DOHH2 (cell line): ENCODE measurements at regions not wholly inside any gene's neighbourhood (a gene's known extent, or its start where the extent isn't known, plus 50 kb on each side); places are given as distances from the start of the nearest gene placed in this dataset.

ENCODE experiments used
- H3F3A ChIP-seq: fragments of 200-600 bp; sonication (generic), shearing (Covaris generic); 2 replicates; pipeline ENCODE4 v1.6.0; 2016; ENCODE audit warnings: antibody characterized with exemption, mild to moderate bottlenecking; ENCODE audit not compliant: control insufficient read depth, insufficient read depth
- H3K27ac ChIP-seq: fragments of 200-600 bp; sonication (generic); 2 replicates; pipeline ENCODE4 v1.5.1; 2014; ENCODE audit warnings: low read depth, mild to moderate bottlenecking, low read length, moderate library complexity
- H3K27me3 ChIP-seq: fragments of 200-600 bp; sonication (generic); 2 replicates; pipeline ENCODE4 v1.6.1; 2014; ENCODE audit warnings: mild to moderate bottlenecking, low read length, mixed read lengths; ENCODE audit not compliant: control insufficient read depth
- H3K36me3 ChIP-seq: fragments of 200-600 bp; sonication (generic); 2 replicates; pipeline ENCODE4 v1.6.1; 2014; ENCODE audit warnings: mild to moderate bottlenecking, low read length, moderate library complexity, mixed read lengths; ENCODE audit not compliant: control insufficient read depth
- H3K4me1 ChIP-seq: fragments of 200-600 bp; sonication (generic); 2 replicates; pipeline ENCODE4 v1.6.1; 2014; ENCODE audit warnings: mild to moderate bottlenecking, low read length, mixed read lengths; ENCODE audit not compliant: control insufficient read depth
- H3K4me2 ChIP-seq: fragments of 200-600 bp; sonication (generic); 2 replicates; pipeline ENCODE4 v1.6.0; 2014; ENCODE audit warnings: mild to moderate bottlenecking, low read length, moderate library complexity
- H3K4me3 ChIP-seq: fragments of 200-600 bp; sonication (generic); 2 replicates; pipeline ENCODE4 v1.5.1; 2014; ENCODE audit warnings: mild to moderate bottlenecking, low read length, mixed read lengths
- H3K79me2 ChIP-seq: fragments of 200-600 bp; sonication (generic); 2 replicates; pipeline ENCODE4 v1.6.1; 2014; ENCODE audit warnings: mild to moderate bottlenecking, low read length, mixed read lengths; ENCODE audit not compliant: control insufficient read depth
- H3K9me2 ChIP-seq: fragments of 200-600 bp; sonication (generic); replicated peaks from 2 replicates; pipeline ENCODE4 v1.6.1; 2014; ENCODE audit warnings: mild to moderate bottlenecking, low read length, mixed read lengths; ENCODE audit not compliant: control insufficient read depth
- H3K9me3 ChIP-seq: fragments of 200-600 bp; sonication (generic); 2 replicates; pipeline ENCODE4 v1.6.1; 2014; ENCODE audit warnings: antibody characterized with exemption, low read length, mixed read lengths; ENCODE audit not compliant: control insufficient read depth, insufficient read depth
- H4K20me1 ChIP-seq: fragments of 200-600 bp; sonication (generic); 2 replicates; pipeline ENCODE4 v1.6.0; 2014; ENCODE audit warnings: low read depth, mild to moderate bottlenecking, antibody characterized with exemption, low read length, moderate library complexity; ENCODE audit not compliant: control insufficient read depth, insufficient read depth
- CTCF ChIP-seq: fragments of 200-600 bp; sonication (generic); IDR thresholded peaks from one replicate; pipeline ENCODE4 v1.5.1; 2014; ENCODE audit warnings: antibody characterized with exemption, mild to moderate bottlenecking, low read depth, low read length; ENCODE audit not compliant: poor library complexity, severe bottlenecking
- EZH2phosphoT487 ChIP-seq: fragments of 200-600 bp; sonication (generic); IDR thresholded peaks from 2 replicates; pipeline ENCODE4 v1.6.1; 2017; ENCODE audit warnings: borderline replicate concordance, mild to moderate bottlenecking, antibody characterized with exemption, low read length, moderate library complexity, mixed read lengths

GRCh38 chr10:44177610-44178009 lies 207.3 kb downstream of the CXCL12 start:
- Histone ChIP-seq H3K27me3 (no peaks in the 10 kb centered on the region), H3K4me1 (no peaks in the 10 kb centered on the region), H3K36me3 (no peaks in the 10 kb centered on the region), H3F3A (no peaks in the 10 kb centered on the region), H3K9me2 (no peaks in the 10 kb centered on the region), H3K4me2 (no peak overlapping the region), H3K9me3 (no peaks in the 10 kb centered on the region), H3K79me2 (no peaks in the 10 kb centered on the region), H4K20me1 (no peaks in the 10 kb centered on the region), H3K27ac (no peak overlapping the region), H3K4me3 (no peak overlapping the region)
- TF ChIP-seq CTCF (no peak), EZH2phosphoT487 (no peak)

- Histone ChIP-seq H3K36me3 (no peaks in the 10 kb centered on the region), H3K4me3 (no peak overlapping the region), H4K20me1 (no peaks in the 10 kb centered on the region), H3K4me2 (no peak overlapping the region), H3K27ac (no peak overlapping the region), H3K9me2 (no peaks in the 10 kb centered on the region), H3K4me1 (no peaks in the 10 kb centered on the region), H3K9me3 (no peaks in the 10 kb centered on the region), H3K79me2 (no peaks in the 10 kb centered on the region), H3K27me3 (no peaks in the 10 kb centered on the region), H3F3A (no peaks in the 10 kb centered on the region)
- no peak for TF ChIP-seq EZH2phosphoT487
- no peak for TF ChIP-seq CTCF
These were observed 208.6 kb downstream of the CXCL12 start for GRCh38 chr10:44176311-44176710.

GRCh38 chr10:44173608-44173894 lies 211.3 kb downstream of the CXCL12 start:
- Histone ChIP-seq H3K9me3 (no peaks in the 10 kb centered on the region), H3K36me3 (no peaks in the 10 kb centered on the region), H3K4me1 (no peaks in the 10 kb centered on the region), H3F3A (no peaks in the 10 kb centered on the region), H3K79me2 (no peaks in the 10 kb centered on the region), H3K27me3 (no peaks in the 10 kb centered on the region), H3K4me2 (no peak overlapping the region), H3K9me2 (no peaks in the 10 kb centered on the region), H4K20me1 (no peaks in the 10 kb centered on the region), H3K27ac (no peak overlapping the region), H3K4me3 (no peak overlapping the region)
- TF ChIP-seq CTCF: no peak
- TF ChIP-seq EZH2phosphoT487: no peak

GRCh38 chr10:44172883-44173607 lies 211.9 kb downstream of the CXCL12 start:
- H4K20me1 ChIP-seq: no peaks in the 10 kb centered on the region
- TF ChIP-seq EZH2phosphoT487 (no peak), CTCF (no peak)
- H3K79me2 ChIP-seq: no peaks in the 10 kb centered on the region
- no peak overlapping the region for H3K4me2 ChIP-seq
- no peaks in the 10 kb centered on the region for H3K36me3 ChIP-seq
- H3K9me2 ChIP-seq: no peaks in the 10 kb centered on the region
- H3K27me3 ChIP-seq: no peaks in the 10 kb centered on the region
- H3K9me3 ChIP-seq: no peaks in the 10 kb centered on the region
- H3K27ac ChIP-seq: no peak overlapping the region
- no peak overlapping the region for H3K4me3 ChIP-seq
- no peaks in the 10 kb centered on the region for H3K4me1 ChIP-seq
- H3F3A ChIP-seq: no peaks in the 10 kb centered on the region
